Esophagus squamous epithelium (tissue), 5 donors: ENCODE measurements at regions not wholly inside any gene's neighbourhood (a gene's known extent, or its start where the extent isn't known, plus 50 kb on each side); places are given as distances from the start of the nearest gene placed in this dataset.

Experiments
- DNase-seq: peaks from one replicate; lab custom pipeline; 2025; lab: John Stamatoyannopoulos, UW
- H3K27ac ChIP-seq, 4 donors: fragments of 200-600 bp; sonication (generic); one replicate each; pipeline ENCODE4 v1.5.1; 2016 to 2019; ENCODE audit warnings: mild to moderate bottlenecking in 1 of 4
- H3K27me3 ChIP-seq, 4 donors: fragments of 200-600 bp; sonication (generic); 1 replicate in 3 of 4; 2 replicates in 1 of 4; pipeline versions ENCODE4 v1.5.1 to v1.6.0; 2017 to 2021; ENCODE audit warnings: antibody characterized with exemption in 1 of 4
- H3K36me3 ChIP-seq, 3 donors: fragments of 200-600 bp; sonication (generic); one replicate each; pipeline ENCODE4 v1.5.1; 2016 to 2019
- H3K4me1 ChIP-seq, 3 donors: fragments of 200-600 bp; sonication (generic); one replicate each; pipeline ENCODE4 v1.5.1; 2017 to 2019
- H3K4me3 ChIP-seq, 4 donors: fragments of 200-600 bp; sonication (generic); 1 replicate in 3 of 4; 2 replicates in 1 of 4; pipeline ENCODE4 v1.5.1; 2016 to 2019; ENCODE audit warnings: mild to moderate bottlenecking in 2 of 4, moderate library complexity in 1 of 4
- H3K9me3 ChIP-seq, 3 donors: fragments of 200-600 bp; sonication (generic); one replicate each; pipeline ENCODE4 v1.5.1; 2016 to 2019
- POLR2A ChIP-seq, 4 donors: fragments of 450-650 bp; IDR thresholded peaks; one replicate each; pipeline ENCODE4 v1.6.1; 2017; ENCODE audit warnings: antibody characterized with exemption in 4 of 4, mild to moderate bottlenecking in 4 of 4, moderate library complexity in 3 of 4
- WGBS, 2 donors: methylation state at CpG; one replicate each; pipeline ENCODE4 v1.1.5; 2018; 5-methylcytosine and 5-hydroxymethylcytosine counted together
- intact Hi-C: fragments of 100-400 bp; cut with DNase I; formaldehyde crosslinking; loops from one replicate; pipeline ENCODE4 v1.15.0; 2022
- TF ChIP-seq, protein P1 (sequence below), 6 experiments: fragments of 450-650 bp in 4 of 6; fragments of 200-600 bp in 2 of 6; sonication (generic) in 2 of 6; IDR thresholded peaks; one replicate each; pipeline ENCODE4 v1.5.1; 2016 to 2019; ENCODE audit warnings: antibody characterized with exemption in 6 of 6, mild to moderate bottlenecking in 4 of 6, moderate library complexity in 4 of 6
- donor health status: DM: yes; HTN: yes; CAD: no.

DNA sequence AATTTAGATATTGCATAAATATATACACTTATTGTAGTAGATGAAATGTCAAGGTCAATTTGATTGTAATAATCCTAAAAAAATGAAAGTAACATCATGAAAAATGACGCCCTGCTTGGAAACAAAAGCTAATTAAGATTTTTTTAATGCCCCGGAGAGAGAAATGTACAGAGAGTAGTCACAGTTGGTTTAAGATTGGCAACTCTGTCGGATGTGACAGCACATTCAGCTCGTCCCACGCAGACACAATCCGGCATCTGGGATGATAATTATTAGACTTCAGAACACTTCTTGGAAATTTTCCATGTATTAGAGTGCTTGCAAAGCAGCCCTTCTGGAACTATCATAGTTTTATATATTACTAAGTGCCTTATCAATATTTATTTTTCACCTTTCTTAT lies 478.0 kb downstream of the PDHA2 start:
- DNase-seq: no peak
- no peak overlapping the region for H3K4me3 ChIP-seq
- H3K27ac ChIP-seq: no peak overlapping the region
- no peaks in the 10 kb centered on the region for H3K36me3 ChIP-seq
- H3K9me3 ChIP-seq: no peaks in the 10 kb centered on the region
- intact Hi-C loops: no loop called here
- WGBS, 2 donors: 73 to 80% methylated on average over 6 of the region's 6 CpGs
- H3K27me3 ChIP-seq: no peaks in the 10 kb centered on the region
- H3K4me1 ChIP-seq: no peaks in the 10 kb centered on the region
- TF ChIP-seq, protein P1, sequence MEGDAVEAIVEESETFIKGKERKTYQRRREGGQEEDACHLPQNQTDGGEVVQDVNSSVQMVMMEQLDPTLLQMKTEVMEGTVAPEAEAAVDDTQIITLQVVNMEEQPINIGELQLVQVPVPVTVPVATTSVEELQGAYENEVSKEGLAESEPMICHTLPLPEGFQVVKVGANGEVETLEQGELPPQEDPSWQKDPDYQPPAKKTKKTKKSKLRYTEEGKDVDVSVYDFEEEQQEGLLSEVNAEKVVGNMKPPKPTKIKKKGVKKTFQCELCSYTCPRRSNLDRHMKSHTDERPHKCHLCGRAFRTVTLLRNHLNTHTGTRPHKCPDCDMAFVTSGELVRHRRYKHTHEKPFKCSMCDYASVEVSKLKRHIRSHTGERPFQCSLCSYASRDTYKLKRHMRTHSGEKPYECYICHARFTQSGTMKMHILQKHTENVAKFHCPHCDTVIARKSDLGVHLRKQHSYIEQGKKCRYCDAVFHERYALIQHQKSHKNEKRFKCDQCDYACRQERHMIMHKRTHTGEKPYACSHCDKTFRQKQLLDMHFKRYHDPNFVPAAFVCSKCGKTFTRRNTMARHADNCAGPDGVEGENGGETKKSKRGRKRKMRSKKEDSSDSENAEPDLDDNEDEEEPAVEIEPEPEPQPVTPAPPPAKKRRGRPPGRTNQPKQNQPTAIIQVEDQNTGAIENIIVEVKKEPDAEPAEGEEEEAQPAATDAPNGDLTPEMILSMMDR (IDR thresholded peaks at IDR 0.05): no peak
- no peak for TF ChIP-seq POLR2A (IDR thresholded peaks at IDR 0.05)

DNA sequence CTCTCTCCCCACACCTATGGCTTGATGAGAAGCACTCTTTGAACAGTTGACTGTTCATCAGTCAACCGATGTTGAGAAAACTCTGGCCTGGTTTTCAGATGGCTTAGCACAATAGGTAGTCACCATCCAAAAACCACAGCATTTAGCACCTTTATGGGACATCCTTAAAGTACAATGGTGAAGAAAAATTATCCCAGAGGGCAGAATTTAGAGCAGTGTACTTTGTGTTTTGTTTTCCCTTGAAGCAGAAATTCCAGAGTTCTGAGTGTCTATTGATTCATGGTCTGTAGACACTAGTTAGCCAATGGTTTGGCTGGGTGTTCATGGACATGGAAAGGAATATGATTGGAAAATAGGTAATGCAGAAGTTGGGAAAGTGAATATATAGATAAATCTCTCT lies 487.0 kb downstream of the PDHA2 start:
- TF ChIP-seq, protein P1 (IDR thresholded peaks at IDR 0.05): no peak
- TF ChIP-seq POLR2A (IDR thresholded peaks at IDR 0.05): no peak
- no peak overlapping the region for H3K4me3 ChIP-seq
- H3K27me3 ChIP-seq: no peaks in the 10 kb centered on the region
- H3K36me3 ChIP-seq: no peaks in the 10 kb centered on the region
- no peak for DNase-seq
- H3K9me3 ChIP-seq: no peaks in the 10 kb centered on the region
- intact Hi-C loops: no loop called here
- H3K4me1 ChIP-seq: no peaks in the 10 kb centered on the region
- WGBS, 2 donors: 83 to 100% methylated on average over 1 of the region's 1 CpG
- no peak overlapping the region for H3K27ac ChIP-seq

DNA sequence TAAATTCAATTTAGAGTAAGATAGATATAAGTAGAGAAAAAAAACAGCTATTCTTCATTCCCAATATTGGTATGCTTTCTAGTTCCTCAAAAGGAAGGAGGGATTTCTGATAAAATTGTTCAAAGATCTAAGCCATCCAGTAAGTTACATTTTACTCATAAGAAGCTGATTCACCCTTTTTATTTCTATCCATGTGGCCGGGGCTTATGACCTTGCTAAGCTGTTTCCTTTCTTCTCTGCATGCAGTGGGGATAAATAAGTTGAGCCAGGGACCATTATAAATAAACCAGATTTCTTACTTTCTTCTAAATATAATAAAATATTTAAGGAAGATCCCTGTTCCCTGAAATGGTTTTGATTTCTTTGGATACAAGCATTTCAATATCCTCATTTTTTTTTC lies 502.3 kb downstream of the PDHA2 start:
- Histone ChIP-seq H3K9me3 (no peaks in the 10 kb centered on the region), H3K27ac (no peak overlapping the region), H3K27me3 (no peaks in the 10 kb centered on the region), H3K4me1 (no peaks in the 10 kb centered on the region), H3K36me3 (no peaks in the 10 kb centered on the region), H3K4me3 (no peak overlapping the region)
- TF ChIP-seq, protein P1 (IDR thresholded peaks at IDR 0.05): no peak
- TF ChIP-seq POLR2A (IDR thresholded peaks at IDR 0.05): no peak
- intact Hi-C loops: no loop called here
- no peak for DNase-seq
- WGBS, 2 donors: 28 to 38% methylated on average over 1 of the region's 1 CpG

DNA sequence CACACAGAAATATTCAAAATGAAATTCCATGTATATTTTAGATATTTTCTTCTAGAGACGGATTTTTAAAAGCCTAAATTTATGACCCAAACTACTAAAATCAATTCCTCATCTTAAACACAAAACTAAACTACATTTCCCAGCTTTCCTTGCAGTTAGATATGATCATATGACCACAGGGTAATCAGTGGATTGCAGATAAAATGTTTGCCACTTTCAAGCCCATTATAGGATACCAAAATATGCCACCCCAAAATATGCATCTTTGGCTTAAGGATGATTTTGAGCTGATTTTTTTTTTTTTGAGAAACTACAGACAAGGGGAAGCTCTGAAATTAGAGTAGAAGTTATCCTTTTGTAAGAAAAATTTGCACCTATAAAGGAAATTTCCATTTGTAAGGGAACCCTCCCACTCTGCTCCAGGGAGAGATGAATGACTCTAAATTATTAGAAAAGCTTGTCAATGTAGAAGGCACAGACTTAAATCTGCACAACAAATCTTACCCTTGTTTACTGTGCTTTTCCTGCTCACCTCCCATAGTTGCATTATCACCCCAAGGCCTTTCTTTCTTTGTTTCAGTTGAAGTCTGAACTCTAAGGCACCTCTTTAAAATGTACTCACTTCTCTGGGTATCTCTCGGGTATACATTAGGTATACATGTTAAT lies 503.0 kb downstream of the PDHA2 start:
- TF ChIP-seq POLR2A (IDR thresholded peaks at IDR 0.05): no peak
- TF ChIP-seq, protein P1 (IDR thresholded peaks at IDR 0.05): no peak
- WGBS, 2 donors: 48% methylated on average over 2 of the region's 2 CpGs
- no peaks in the 10 kb centered on the region for H3K9me3 ChIP-seq
- H3K4me1 ChIP-seq: no peaks in the 10 kb centered on the region
- no peak overlapping the region for H3K27ac ChIP-seq
- no peaks in the 10 kb centered on the region for H3K36me3 ChIP-seq
- no peak overlapping the region for H3K4me3 ChIP-seq
- no peak for DNase-seq
- intact Hi-C loops: no loop called here
- H3K27me3 ChIP-seq: no peaks in the 10 kb centered on the region

DNA sequence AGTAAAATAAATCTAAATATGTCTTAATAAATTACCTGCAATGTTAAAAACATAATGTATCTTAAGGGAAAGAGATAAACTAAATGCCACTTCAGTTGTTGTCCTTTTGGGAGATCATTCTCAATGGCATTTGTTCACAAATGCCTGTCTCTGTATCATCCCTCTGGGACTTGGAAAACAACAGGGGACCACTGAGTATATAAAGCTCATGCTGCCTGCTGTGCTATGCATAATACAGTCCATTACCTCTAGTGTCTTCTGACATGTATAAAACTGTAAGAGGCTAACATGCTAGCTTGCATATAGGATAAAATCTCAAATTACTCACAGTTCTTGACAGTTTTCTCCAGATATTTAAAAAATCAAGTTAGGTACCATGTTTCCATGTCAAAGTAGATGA lies 503.9 kb downstream of the PDHA2 start:
- no peak for TF ChIP-seq POLR2A (IDR thresholded peaks at IDR 0.05)
- TF ChIP-seq, protein P1 (IDR thresholded peaks at IDR 0.05): no peak
- intact Hi-C loops: no loop called here
- no peak for DNase-seq
- H3K9me3 ChIP-seq: no peaks in the 10 kb centered on the region
- H3K4me3 ChIP-seq: no peak overlapping the region
- H3K36me3 ChIP-seq: no peaks in the 10 kb centered on the region
- no peaks in the 10 kb centered on the region for H3K27me3 ChIP-seq
- no peak overlapping the region for H3K27ac ChIP-seq
- no peaks in the 10 kb centered on the region for H3K4me1 ChIP-seq
